NCI-H510A treated with DMSO at 0.1 percent for 48 hours (cell line): ENCODE measurements at regions not wholly inside any gene's neighbourhood (a gene's known extent, or its start where the extent isn't known, plus 50 kb on each side); places are given as distances from the start of the nearest gene placed in this dataset.

Experiments used
- DNase-seq: peaks from one replicate; lab custom pipeline; 2025; lab: John Stamatoyannopoulos, UW

DNA sequence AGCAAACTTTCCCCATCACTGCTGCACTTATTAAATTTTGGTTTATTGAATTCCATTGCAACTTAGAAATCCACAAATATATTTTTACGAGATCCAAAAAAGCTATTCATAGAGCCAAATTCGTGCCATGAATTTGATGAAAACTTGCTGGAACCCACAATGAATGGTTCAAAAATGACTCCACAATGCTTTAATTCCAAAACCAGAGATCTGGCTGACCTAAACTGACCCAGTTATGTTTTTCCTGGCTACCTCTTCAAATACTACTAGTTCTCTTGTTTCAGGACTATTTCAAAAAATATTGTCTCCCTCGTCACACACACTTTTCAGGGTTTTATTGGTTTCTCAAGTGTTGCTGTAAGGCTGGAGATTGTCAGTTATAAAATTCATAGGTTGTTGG lies 474.8 kb downstream of the PDGFC start:
- no peak for DNase-seq

- DNase-seq = no peak
These were observed 475.8 kb downstream of the PDGFC start for GRCh38 chr4:156495836-156496235.

DNA sequence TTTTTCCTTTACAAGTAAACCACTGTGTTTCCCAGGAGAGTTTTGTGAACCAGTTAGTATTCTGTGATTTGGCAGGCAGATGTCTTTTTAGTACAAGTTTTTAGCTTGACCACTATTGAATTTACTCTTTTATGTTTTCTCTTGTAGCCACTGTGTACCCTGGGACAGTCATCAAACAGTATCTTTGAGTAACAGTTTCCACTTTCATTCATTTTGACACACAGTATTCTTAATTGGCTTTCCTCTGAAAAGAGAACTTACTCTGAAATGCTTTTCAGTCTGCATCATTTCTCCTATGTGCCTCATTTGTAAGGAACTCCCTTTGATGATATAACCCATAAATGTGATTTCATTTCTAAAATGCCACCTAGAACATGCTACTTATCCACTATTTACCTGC lies 476.5 kb downstream of the PDGFC start:
- DNase-seq = no peak

- DNase-seq = no peak
These were observed 477.7 kb downstream of the PDGFC start for GRCh38 chr4:156493858-156494257.

- DNase-seq = no peak
These were observed 484.5 kb downstream of the PDGFC start for GRCh38 chr4:156487107-156487506.

- no peak for DNase-seq
These were observed 489.8 kb downstream of the PDGFC start for GRCh38 chr4:156481845-156482244.

- no peak for DNase-seq
These were observed 494.0 kb downstream of the PDGFC start for GRCh38 chr4:156477636-156478035.

DNA sequence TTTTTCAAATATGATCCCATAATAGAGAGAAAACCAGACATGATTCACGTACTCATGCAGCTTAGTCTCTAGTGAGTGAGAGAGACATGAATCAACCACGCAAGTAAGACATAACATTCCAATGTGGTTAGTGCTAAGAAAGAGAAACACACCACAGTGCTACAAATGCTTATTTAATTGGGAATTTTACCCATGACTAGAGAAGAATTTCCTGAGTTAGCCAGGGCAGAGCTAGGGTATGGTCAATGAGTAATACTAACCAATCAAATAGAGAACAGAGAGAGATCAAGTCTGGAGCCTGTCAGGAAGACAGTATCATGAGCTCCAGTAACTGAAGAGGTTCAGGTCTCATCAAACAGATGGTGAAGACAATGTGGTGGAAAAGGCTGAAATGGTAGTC lies 495.2 kb downstream of the PDGFC start:
- DNase-seq = no peak

GRCh38 chr4:156475322-156475721 lies 496.3 kb downstream of the PDGFC start:
- DNase-seq = peak; percentile 17

DNA sequence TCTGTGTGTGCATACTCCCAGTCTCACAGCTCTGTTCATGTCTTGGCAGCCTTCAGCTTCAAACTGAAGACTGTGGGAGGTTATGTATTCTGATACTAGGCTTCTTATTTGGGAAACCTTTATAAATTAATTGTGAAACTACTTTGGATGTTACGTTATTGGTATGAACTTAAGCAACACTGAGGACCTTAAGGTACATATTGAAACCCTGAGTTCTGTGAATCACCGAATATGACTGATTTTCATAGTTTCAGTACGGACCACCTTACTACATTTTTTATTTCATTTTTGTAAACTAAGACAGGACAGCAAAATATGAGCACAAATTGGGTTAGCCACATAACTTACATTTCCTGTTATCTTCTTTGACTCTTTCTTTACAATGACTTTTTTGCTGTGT lies 498.4 kb downstream of the PDGFC start:
- DNase-seq = no peak

DNA sequence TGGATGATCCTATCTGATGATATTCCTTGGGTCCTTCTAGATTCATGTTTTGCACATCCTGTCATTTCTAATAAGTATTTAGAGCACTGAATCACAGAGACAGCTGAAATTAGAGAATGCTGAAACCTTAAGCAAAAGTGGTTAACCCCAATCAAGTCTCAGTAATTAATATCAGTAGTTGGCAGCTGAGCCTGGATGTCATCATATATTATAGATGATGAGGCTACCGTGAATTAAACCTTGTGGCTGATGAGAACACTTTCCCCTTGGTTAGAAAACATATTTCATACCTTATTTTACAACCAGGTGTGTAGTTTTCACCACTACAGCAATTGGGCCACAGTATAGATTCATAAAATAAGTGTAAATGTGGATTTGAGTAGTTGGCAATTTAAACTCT lies 499.0 kb downstream of the PDGFC start:
- DNase-seq = no peak

DNA sequence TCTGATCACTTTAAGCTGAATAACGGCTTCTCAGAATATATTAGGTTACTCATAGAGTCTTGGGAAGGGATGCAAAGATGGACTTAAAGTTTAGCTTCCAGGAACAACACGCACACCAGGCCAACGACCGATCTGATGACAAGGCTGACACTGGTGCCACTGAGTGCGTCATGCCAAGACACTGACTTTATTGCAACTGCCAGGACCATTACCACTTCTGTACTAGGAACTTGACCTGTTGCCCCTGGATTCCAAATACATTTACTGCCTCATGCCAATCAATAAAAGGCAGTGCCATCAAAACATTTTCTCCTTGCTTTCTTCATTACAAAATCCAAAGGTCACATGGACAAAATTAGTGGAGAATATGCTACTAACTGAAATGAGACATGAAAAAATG lies 505.9 kb upstream of the CTSO start:
- DNase-seq = no peak

- DNase-seq = no peak
These were observed 503.2 kb upstream of the CTSO start for GRCh38 chr4:156456830-156457229.

- DNase-seq = no peak
These were observed 489.8 kb upstream of the CTSO start for GRCh38 chr4:156443488-156443887.

GRCh38 chr4:156442912-156443311 lies 489.2 kb upstream of the CTSO start:
- no peak for DNase-seq

DNA sequence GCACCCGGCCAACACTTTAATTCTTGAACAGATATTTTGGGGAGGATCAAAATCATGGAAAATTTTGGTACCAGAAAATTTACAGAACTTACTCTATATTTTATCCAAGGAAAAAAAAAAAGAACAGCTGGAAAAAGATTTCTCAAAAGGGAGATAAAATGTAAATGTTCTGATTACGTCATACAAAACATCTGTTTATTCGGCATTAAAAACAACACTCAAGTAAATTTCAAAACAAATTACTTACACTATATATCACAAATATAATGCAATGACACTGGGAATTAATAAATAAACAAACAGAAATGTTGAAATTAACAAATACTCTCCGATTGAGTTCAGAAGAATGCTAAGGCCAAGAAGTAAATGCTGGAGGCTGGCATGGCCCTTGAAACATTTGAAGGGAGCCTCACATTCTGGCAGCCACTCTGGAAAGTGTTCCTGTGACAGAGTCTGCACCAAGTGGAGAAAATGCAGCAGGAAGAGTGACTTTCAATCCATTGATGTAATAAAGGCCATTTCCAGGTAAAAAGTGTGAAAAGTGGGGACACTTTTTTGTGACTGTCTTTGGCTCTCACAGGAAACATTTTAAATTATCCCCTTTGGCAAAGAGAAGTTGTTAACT lies 486.0 kb upstream of the CTSO start:
- DNase-seq = no peak

DNA sequence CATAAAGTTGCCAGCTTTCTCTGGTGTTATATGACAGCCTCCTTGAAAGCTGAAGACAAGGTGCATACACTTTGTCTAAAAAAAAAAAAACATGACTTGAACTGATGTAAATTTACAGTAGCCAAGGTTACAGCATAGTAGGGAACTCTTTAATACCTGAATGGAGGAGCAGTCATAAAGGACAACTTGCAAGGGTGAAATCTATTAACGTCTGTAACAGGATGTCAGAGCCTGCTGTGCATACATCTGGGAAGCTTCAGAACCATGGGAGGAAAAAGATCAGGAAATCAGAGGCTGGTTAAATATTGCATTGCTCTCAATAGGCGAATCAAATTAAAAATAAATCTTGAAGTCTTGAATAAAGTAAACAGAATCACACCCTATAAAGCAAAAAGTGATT lies 484.0 kb upstream of the CTSO start:
- no peak for DNase-seq

DNA sequence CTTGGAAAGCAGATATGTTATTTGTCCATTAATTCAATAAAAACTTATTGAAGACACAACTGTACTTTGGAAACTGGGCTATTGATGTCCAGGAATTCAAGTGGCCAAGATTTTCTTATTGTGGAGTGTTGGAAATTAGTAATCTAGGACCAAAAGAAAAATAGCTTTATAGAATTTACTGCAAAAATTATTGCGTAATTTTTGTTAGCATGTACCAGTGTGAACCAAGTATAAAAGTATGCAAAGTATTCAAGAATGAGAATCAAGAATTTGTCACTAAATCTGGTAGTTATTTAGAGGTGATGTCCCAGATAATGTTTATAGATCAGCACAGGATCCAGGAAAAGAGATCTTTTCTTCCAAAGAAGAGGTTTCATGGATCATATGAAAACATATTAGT lies 468.9 kb upstream of the CTSO start:
- no peak for DNase-seq

GRCh38 chr4:156420623-156421022 lies 467.0 kb upstream of the CTSO start:
- no peak for DNase-seq

- no peak for DNase-seq
These were observed 465.5 kb upstream of the CTSO start for GRCh38 chr4:156419080-156419685.

DNA sequence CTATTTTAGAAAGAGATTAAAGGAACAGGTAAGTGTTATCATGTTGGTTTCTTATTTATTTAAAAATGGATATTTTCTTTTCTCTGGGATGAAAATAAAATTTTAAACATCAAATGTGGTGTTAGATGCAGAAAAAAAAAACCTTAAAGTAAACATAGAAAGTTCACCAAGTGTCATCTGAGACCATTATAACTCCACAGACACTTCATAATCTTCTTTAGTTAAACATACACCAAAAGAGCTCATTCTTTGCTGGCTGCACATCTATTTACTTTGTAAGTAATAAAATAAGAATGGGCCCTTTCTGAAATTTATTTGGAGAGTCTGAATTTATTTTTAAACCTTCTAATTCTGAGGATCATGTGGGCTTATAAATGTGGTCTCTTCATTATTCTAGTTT lies 460.7 kb upstream of the CTSO start:
- DNase-seq = no peak

DNA sequence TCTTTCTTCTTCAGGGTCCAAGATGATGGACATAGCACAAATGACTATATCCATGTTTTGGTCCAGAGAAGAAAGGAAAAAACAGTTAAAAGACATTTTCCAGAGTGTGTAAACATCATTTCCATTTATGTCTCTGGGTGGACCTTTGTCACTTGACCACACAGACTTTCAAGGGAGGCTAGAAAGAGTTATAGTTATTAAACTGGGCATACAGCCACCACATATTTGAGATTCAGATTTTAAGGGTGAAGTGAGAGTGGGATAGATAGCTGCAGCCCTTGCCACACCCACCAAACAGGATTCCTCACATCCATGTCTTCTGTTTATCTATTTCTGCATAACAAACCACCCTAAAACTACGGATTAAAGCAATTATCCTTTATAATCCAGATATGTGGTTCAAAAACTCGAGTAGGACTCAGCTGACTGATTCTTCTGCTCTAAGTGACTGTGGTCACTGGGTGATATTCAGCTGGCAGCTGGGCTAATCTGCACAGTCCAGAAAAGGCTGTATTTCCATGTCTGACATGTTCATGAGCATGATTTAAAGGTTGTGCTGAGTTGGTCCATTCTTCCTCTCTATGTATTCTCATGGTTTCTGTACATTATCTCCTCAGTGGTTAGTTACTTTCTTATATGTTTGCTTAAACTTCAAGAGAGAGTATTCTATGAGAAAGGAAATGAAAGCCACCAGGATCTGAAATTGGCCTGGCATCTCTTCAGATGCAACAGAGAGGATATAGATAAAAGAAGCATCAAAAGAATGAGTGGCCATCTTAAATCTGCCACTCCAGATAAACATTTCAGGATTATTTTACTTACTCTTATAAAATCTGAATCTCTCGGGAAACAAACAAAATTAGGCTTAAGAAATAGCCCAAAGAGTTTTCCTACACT lies 459.8 kb upstream of the CTSO start:
- no peak for DNase-seq

DNA sequence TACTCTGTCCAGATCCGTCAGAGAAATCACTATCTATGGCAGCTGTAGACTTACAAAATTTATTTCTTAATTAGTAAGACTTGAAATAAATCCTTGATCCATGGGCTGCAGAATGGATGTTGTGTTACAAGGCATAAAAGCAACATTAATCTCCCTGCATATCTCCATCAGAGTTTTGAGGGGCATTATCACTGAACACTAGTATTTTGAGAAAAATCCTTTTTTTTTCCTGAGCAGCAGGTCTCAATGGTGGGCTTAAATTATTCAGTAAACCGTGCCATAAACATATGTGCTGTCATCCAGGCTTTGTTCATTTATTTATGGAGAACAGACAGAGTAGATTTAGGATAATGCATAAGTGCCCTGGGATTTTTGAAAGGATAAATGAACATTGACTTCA lies 457.9 kb upstream of the CTSO start:
- no peak for DNase-seq
